Uterus (tissue), 3 donors: ENCODE measurements at regions not wholly inside any gene's neighbourhood (a gene's known extent, or its start where the extent isn't known, plus 50 kb on each side); places are given as distances from the start of the nearest gene placed in this dataset.

Experiments used
- DNase-seq, 2 donors: peaks; one replicate each; pipeline ENCODE4 v3.0.0-alpha.2; 2019 to 2020
- H3K27ac ChIP-seq, 2 donors: fragments of 200-600 bp; sonication (generic); 1 replicate in 1 of 2; 2 replicates in 1 of 2; pipeline ENCODE4 v1.5.1; 2016 to 2018
- H3K27me3 ChIP-seq, 2 donors: fragments of 200-600 bp; sonication (generic); one replicate each; pipeline ENCODE4 v1.5.1; 2018 to 2019; ENCODE audit warnings: control low read depth in 1 of 2
- H3K36me3 ChIP-seq, 2 donors: fragments of 200-600 bp; sonication (generic); one replicate each; pipeline ENCODE4 v1.5.1; 2019; ENCODE audit warnings: control low read depth in 1 of 2
- H3K4me1 ChIP-seq, 2 donors: fragments of 200-600 bp; sonication (generic); one replicate each; pipeline ENCODE4 v1.5.1; 2018 to 2019; ENCODE audit warnings: control low read depth in 1 of 2
- H3K4me3 ChIP-seq, 2 donors: fragments of 200-600 bp; sonication (generic); 1 replicate in 1 of 2; 2 replicates in 1 of 2; pipeline ENCODE4 v1.5.1; 2018 to 2019; ENCODE audit warnings: mild to moderate bottlenecking in 1 of 2
- H3K9me3 ChIP-seq, 2 donors: fragments of 200-600 bp; sonication (generic); one replicate each; pipeline ENCODE4 v1.5.1; 2019; ENCODE audit warnings: control low read depth in 1 of 2
- POLR2A ChIP-seq, 2 donors: fragments of 450-650 bp; IDR thresholded peaks; one replicate each; pipeline ENCODE4 v1.6.1; 2016; ENCODE audit warnings: antibody characterized with exemption in 2 of 2, mild to moderate bottlenecking in 1 of 2, moderate library complexity in 1 of 2
- intact Hi-C: fragments of 100-400 bp; cut with DNase I; formaldehyde crosslinking; loops from one replicate; pipeline ENCODE4 v1.15.1; 2023; ENCODE audit warnings: low total_unique reads
- TF ChIP-seq, protein P1 (sequence below), 4 experiments: fragments of 200-600 bp in 2 of 4; fragments of 450-650 bp in 2 of 4; sonication (generic) in 2 of 4; IDR thresholded peaks; one replicate each; pipeline ENCODE4 v1.5.1; 2016 to 2019; ENCODE audit warnings: antibody characterized with exemption in 4 of 4, mild to moderate bottlenecking in 2 of 4, moderate library complexity in 1 of 4
- donor health status: DM: yes; HTN: yes; CAD: no.

DNA sequence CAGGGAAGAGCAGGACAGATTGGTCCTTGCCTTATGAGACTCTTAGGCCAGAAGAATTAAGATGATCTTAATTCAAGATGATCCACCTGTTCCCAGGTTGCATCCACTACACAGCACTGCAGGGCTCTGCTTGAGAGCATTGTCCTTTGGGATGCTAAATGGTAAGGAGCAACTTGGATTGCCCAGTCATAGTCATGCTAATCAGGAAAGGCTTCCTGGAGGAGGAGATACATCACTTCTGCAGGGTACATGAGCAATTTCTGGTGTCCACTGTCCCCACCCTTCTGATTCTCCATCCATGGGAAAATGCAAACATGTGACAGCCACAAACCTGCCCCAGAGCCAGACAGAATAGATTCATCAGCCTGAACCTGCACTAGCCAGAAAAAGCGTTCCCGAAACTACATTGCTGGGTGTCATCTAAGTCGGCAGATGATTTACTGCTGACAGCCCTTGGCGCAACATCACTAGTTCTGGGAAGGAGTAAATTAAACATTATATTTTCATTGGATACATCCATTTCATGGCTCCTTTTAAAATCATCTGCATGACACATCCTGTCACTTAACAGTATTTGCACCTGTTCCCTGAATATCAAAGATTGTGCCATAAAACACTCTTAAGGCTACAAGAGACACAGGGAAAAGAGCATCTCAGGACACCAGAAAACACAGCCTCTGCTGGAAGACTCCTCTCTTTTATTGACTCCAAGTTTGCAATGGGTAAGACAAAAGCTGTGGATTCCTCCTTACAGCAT, 282.2 kb downstream of the MAF start:
- H3K27ac ChIP-seq = no peak overlapping the region
- H3K36me3 ChIP-seq = no peaks in the 10 kb centered on the region
- no peaks in the 10 kb centered on the region for H3K9me3 ChIP-seq
- no peaks in the 10 kb centered on the region for H3K4me1 ChIP-seq
- H3K4me3 ChIP-seq = no peak overlapping the region
- H3K27me3 ChIP-seq = no peaks in the 10 kb centered on the region
- no peak for TF ChIP-seq POLR2A (IDR thresholded peaks at IDR 0.05)
- DNase-seq = no peak
- intact Hi-C loops = no loop called here

DNA sequence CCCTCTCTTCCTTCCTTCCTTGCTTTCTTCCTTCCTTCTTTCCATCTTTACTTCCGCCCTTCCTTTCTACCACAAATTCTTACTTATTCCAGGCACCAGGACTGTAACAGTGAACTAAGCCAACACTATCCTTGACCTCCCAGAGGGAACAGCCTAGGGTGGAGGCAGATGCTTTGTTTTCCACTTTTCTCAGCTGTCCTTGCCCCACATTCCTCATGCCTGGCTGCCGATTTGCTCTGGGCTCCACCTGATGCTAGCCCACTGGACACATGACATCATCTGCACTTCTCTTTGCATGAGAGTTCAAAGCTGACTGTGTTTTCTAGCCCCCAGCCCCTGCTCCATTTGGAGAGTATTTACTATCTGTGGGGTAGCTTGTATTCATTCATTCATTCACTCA, 283.0 kb downstream of the MAF start:
- Histone ChIP-seq H3K4me1 (no peaks in the 10 kb centered on the region), H3K27me3 (no peaks in the 10 kb centered on the region), H3K4me3 (no peak overlapping the region), H3K36me3 (no peaks in the 10 kb centered on the region), H3K27ac (no peak overlapping the region), H3K9me3 (no peaks in the 10 kb centered on the region)
- DNase-seq = no peak
- intact Hi-C loops = no loop called here
- TF ChIP-seq, protein P1, sequence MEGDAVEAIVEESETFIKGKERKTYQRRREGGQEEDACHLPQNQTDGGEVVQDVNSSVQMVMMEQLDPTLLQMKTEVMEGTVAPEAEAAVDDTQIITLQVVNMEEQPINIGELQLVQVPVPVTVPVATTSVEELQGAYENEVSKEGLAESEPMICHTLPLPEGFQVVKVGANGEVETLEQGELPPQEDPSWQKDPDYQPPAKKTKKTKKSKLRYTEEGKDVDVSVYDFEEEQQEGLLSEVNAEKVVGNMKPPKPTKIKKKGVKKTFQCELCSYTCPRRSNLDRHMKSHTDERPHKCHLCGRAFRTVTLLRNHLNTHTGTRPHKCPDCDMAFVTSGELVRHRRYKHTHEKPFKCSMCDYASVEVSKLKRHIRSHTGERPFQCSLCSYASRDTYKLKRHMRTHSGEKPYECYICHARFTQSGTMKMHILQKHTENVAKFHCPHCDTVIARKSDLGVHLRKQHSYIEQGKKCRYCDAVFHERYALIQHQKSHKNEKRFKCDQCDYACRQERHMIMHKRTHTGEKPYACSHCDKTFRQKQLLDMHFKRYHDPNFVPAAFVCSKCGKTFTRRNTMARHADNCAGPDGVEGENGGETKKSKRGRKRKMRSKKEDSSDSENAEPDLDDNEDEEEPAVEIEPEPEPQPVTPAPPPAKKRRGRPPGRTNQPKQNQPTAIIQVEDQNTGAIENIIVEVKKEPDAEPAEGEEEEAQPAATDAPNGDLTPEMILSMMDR (IDR thresholded peaks at IDR 0.05) = no peak
- no peak for TF ChIP-seq POLR2A (IDR thresholded peaks at IDR 0.05)

DNA sequence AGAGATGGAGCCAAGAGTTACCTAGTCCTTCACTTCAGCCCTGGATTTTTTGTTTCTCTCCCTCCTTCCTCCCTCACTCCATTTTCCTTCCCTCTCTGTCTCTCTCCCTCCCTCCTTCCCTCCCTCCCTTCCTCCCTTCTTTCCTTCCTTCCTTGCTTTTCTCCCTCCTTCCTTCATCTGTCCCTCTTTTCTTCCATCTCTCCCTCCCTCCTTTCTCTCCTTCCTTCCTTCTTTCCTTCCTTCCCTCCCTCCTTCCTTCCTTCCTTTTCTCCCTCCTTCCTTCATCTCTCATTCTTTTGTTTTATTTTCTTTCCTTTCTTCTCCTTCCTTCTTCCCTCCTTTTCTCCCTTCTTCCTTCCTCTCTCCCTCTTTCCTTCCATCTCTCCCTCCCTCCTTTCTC, 283.5 kb downstream of the MAF start:
- no peak overlapping the region for H3K4me3 ChIP-seq
- intact Hi-C loops = no loop called here
- H3K27ac ChIP-seq = no peak overlapping the region
- H3K36me3 ChIP-seq = no peaks in the 10 kb centered on the region
- DNase-seq = no peak
- H3K9me3 ChIP-seq = no peaks in the 10 kb centered on the region
- no peaks in the 10 kb centered on the region for H3K27me3 ChIP-seq
- H3K4me1 ChIP-seq = no peaks in the 10 kb centered on the region
- TF ChIP-seq, protein P1 (IDR thresholded peaks at IDR 0.05) = no peak
- no peak for TF ChIP-seq POLR2A (IDR thresholded peaks at IDR 0.05)

DNA sequence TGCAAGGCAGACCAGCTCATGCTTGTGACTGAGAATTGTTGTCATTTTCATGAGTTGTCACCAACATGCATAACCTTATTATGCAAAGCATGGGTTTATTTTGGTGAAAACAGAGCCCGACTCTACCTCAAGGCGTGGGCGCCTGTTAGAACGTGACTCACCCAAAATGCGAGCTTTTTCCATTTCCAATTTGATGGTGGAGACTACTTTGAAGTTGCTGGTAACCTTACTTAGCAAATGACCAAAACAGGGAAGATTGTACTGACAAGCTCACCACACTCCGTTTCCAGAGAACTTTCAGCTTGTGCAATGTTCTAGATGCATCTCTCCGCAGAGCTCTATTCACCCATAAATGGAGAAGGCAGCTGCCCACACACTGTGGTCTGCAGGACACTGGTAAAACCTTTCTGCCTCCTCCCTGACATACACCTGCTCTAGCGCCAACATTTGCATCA, 284.5 kb downstream of the MAF start:
- no peak for TF ChIP-seq POLR2A (IDR thresholded peaks at IDR 0.05)
- TF ChIP-seq, protein P1 (IDR thresholded peaks at IDR 0.05) = no peak
- no peak for DNase-seq
- H3K9me3 ChIP-seq = no peaks in the 10 kb centered on the region
- H3K27ac ChIP-seq = no peak overlapping the region
- no peaks in the 10 kb centered on the region for H3K27me3 ChIP-seq
- H3K36me3 ChIP-seq = no peaks in the 10 kb centered on the region
- H3K4me1 ChIP-seq = no peaks in the 10 kb centered on the region
- H3K4me3 ChIP-seq = no peak overlapping the region
- intact Hi-C loops = no loop called here

DNA sequence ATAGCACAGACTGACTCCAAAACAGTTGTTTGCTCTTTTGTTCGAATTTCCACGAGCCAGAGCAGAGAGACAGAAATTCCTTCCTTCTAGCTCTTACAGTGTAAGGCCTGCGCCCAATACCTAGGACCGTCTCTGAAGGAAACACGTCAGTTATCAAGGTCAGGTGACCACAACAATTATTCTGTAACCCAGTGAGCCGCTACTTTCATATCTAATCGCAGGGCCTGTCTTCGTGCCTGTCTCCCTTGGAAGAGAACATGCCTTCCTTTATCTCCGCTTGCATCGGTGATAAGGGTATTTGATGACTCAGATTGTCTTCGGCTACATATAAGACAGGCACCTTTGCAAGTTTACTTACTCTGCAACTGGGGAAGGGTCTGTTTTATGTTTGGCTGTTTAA, 288.0 kb downstream of the MAF start:
- no peaks in the 10 kb centered on the region for H3K9me3 ChIP-seq
- no peak overlapping the region for H3K4me3 ChIP-seq
- H3K27me3 ChIP-seq = no peaks in the 10 kb centered on the region
- TF ChIP-seq, protein P1 (IDR thresholded peaks at IDR 0.05) = no peak
- no peak for TF ChIP-seq POLR2A (IDR thresholded peaks at IDR 0.05)
- intact Hi-C loops = no loop called here
- H3K36me3 ChIP-seq = no peaks in the 10 kb centered on the region
- H3K4me1 ChIP-seq = no peaks in the 10 kb centered on the region
- no peak overlapping the region for H3K27ac ChIP-seq
- DNase-seq = no peak
